ENCODE measurements at regions not wholly inside any gene's neighbourhood (a gene's known extent, or its start where the extent isn't known, plus 50 kb on each side); places are given as distances from the start of the nearest gene placed in this dataset.

DNA sequence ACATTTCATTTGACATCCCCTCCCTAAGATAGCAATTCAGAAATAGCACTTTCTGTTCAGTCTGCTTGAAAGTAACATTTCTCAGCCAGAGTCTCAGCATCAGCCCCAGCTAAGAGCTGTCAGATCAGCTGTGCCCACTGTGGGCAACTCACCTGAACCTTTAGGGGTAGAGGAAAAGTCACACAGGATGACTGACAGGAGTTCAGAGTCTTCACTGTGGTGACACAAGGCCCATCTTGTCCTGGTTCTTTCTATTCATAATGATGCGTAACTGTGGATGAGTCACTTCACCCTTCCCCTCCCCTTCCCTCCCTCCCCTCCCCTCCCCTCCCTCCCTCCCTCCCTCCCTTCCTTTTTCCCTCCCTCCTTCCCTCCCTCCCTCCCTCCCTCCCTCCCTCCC, 96.1 kb upstream of the RASGRP1 start:
- H3K4me3 ChIP-seq (ENCODE audit: low read length): no peak overlapping the region
- no peak for TF ChIP-seq ZNF274 (IDR thresholded peaks at IDR 0.05; ENCODE audit: low read depth, low read length)

- TF ChIP-seq ZNF274 (IDR thresholded peaks at IDR 0.05; ENCODE audit: low read depth, low read length): no peak
- no peak overlapping the region for H3K4me3 ChIP-seq (ENCODE audit: low read length)
Observed at GRCh38 chr15:38662033-38662802, 97.6 kb upstream of the RASGRP1 start.

DNA sequence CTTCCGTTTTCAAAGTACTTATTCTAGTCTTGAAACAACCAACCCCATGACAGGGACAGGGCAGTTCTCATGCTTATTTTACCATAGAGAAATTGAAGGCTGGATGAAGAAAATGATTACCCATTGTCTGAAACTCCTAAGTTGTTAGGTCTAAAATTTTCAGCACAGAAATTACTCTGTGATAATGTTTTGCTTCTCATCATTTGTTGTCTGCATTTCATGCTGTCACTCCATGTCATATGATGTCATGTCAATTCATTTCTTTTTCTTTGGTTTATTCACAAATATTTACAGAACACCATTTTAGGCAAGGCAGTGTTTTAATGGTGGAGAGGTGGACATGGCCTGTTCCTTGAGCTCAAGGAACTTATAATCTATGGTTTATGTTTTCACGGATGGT, 98.2 kb upstream of the RASGRP1 start:
- TF ChIP-seq ZNF274 (IDR thresholded peaks at IDR 0.05; ENCODE audit: low read depth, low read length): no peak
- H3K4me3 ChIP-seq (ENCODE audit: low read length): no peak overlapping the region

DNA sequence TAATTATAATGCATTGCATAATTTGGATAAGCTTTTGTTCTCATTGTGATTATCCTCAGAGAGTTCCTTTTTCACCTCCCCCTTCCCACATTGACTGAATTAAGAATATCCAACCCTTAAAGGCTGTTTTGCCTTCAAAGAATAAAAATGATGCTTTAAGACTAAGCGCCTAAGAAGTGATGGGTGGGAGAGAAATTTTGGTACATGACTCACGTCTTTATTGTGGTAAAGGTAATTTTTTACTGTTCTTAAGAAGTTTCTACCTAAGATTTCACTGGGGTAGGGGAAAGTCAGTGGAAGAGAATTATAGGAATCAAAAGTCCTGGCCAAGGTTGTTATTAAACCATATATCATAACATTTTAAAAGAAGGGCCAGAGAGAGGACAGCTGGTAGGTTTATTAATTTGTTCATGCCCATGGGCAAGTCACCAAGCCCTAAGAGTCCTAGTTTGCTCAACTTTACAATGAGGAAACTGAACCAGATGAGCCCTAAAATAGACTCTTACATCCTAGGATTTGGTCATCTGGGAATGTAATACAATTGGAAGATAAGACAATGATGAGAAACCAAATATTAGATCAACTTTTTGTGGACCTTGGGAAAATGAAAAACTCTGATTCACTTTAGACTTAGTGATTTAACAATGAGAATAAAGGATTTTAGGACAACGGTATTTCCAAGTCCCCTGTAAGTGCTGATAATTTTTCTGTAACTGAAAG, 101.1 kb upstream of the RASGRP1 start:
- H3K4me3 ChIP-seq (ENCODE audit: low read length): no peak overlapping the region
- TF ChIP-seq ZNF274 (IDR thresholded peaks at IDR 0.05; ENCODE audit: low read depth, low read length): no peak

- no peak for TF ChIP-seq ZNF274 (IDR thresholded peaks at IDR 0.05; ENCODE audit: low read depth, low read length)
- H3K4me3 ChIP-seq (ENCODE audit: low read length): no peak overlapping the region
Observed at GRCh38 chr15:38666865-38667510, 102.4 kb upstream of the RASGRP1 start.

DNA sequence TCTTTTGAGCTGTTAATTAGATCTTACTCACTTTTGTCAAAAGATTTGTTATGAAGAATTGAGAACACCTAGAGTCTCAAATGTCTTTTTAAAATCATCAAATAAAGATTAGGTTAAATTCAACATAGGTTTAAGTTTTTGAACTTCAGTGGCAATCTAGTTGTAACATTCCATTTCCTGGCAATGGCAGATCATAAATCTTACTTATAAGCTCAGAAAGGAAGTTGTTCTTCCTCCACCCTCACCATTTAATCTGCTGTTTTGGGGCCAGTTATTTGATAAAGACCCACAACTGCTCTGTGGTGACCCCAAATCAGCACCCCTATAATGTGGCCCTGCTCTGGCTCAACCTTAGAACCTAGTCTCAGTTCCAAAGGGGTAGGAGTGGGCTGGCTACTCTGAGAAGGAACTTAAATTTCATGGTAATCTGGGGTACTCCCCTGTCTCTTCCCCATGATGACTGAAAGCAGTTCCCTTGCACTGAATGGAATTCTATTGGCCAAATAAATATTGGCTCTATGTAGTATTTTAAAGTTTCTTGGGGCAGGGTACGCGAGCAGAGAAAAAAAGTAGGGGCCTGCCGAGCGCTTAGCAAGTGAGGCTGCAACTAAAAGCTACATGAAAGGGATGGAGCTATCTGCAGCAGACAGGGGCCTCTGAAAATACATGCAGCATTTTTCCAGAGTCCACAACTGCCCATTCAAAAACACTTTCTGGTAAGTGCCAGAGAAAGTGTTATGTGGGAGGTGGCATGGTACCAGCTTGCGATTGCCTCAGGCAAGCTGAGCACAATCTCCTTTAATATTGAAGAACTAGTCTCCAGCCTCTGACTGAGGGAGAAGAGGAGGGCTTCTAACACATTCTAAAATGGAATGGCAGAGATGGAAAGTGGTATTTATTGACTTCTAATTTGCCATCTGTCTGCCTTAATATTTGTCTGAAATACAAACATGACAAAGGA, 103.6 kb upstream of the RASGRP1 start:
- H3K4me3 ChIP-seq (ENCODE audit: low read length): no peak overlapping the region
- no peak for TF ChIP-seq ZNF274 (IDR thresholded peaks at IDR 0.05; ENCODE audit: low read depth, low read length)

GRCh38 chr15:38668898-38669391, 104.3 kb upstream of the RASGRP1 start:
- no peak for TF ChIP-seq ZNF274 (IDR thresholded peaks at IDR 0.05; ENCODE audit: low read depth, low read length)
- H3K4me3 ChIP-seq (ENCODE audit: low read length): no peak overlapping the region

GRCh38 chr15:38670128-38671005, 105.8 kb upstream of the RASGRP1 start:
- no peak overlapping the region for H3K4me3 ChIP-seq (ENCODE audit: low read length)
- no peak for TF ChIP-seq ZNF274 (IDR thresholded peaks at IDR 0.05; ENCODE audit: low read depth, low read length)

GRCh38 chr15:38671006-38671387, 106.4 kb upstream of the RASGRP1 start:
- no peak for TF ChIP-seq ZNF274 (IDR thresholded peaks at IDR 0.05; ENCODE audit: low read depth, low read length)
- no peak overlapping the region for H3K4me3 ChIP-seq (ENCODE audit: low read length)

- no peak for TF ChIP-seq ZNF274 (IDR thresholded peaks at IDR 0.05; ENCODE audit: low read depth, low read length)
Observed at GRCh38 chr15:38671675-38672254, 107.2 kb upstream of the RASGRP1 start.

GRCh38 chr15:38672273-38672672, 107.7 kb upstream of the RASGRP1 start:
- H3K4me3 ChIP-seq (ENCODE audit: low read length): no peak overlapping the region; the same call in 1 of the 2 replicates

More at GRCh38 chr15:38671675-38672254, 107.2 kb upstream of the RASGRP1 start:
- H3K4me3 ChIP-seq (ENCODE audit: low read length): no peak overlapping the region; the same call in 1 of the 2 replicates

More at GRCh38 chr15:38672273-38672672, 107.7 kb upstream of the RASGRP1 start:
- TF ChIP-seq ZNF274 (IDR thresholded peaks at IDR 0.05; ENCODE audit: low read depth, low read length): no peak
